MCF 10A (cell line): ENCODE measurements at regions not wholly inside any gene's neighbourhood (a gene's known extent, or its start where the extent isn't known, plus 50 kb on each side); places are given as distances from the start of the nearest gene placed in this dataset.
A peak's percentile ranks its signal among the peaks of the same experiment; 100 is the strongest.

Experiments used
- BruUV-seq: library from RNA; stranded (reverse); fragments of 400-500 nt; replicated peaks from 2 replicates; lab custom pipeline; 2021; lab: Mats Ljungman, UMichigan
- CTCF ChIA-PET: fragments of 300-600 bp; sonication (Branson Sonifier 250); formaldehyde crosslinking; extraction: SDS; loops from one replicate; lab custom pipeline; 2021; ENCODE audit warnings: antibody characterized with exemption, inconsistent platforms; lab: Yijun Ruan, JAX
- POLR2A ChIA-PET: fragments of 300-600, 350-650 bp; sonication (Branson Sonifier 250); formaldehyde crosslinking; extraction: SDS; loops from one replicate; lab custom pipeline; 2020; ENCODE audit warnings: antibody characterized with exemption, inconsistent platforms; lab: Yijun Ruan, JAX
- DNase-seq: peaks from one replicate; pipeline ENCODE4 v3.0.0-alpha.2; 2018; ENCODE audit not compliant: unreplicated experiment
- H3K27ac Mint-ChIP-seq: one replicate; pipeline ENCODE4 v1.8.0; 2022; ENCODE audit warnings: mild to moderate bottlenecking, low read depth, mixed read lengths; ENCODE audit not compliant: unreplicated experiment
- H3K27me3 Mint-ChIP-seq: one replicate; pipeline ENCODE4 v1.8.0; 2022; ENCODE audit warnings: mixed read lengths; ENCODE audit not compliant: insufficient read depth, unreplicated experiment
- H3K36me3 Mint-ChIP-seq: one replicate; pipeline ENCODE4 v1.8.0; 2022; ENCODE audit warnings: mild to moderate bottlenecking, moderate library complexity, mixed read lengths; ENCODE audit not compliant: insufficient read depth, unreplicated experiment
- H3K4me1 Mint-ChIP-seq: one replicate; pipeline ENCODE4 v1.8.0; 2022; ENCODE audit warnings: mixed read lengths; ENCODE audit not compliant: insufficient read depth, unreplicated experiment
- H3K4me3 Mint-ChIP-seq: one replicate; pipeline ENCODE4 v1.8.0; 2022; ENCODE audit warnings: mild to moderate bottlenecking, moderate library complexity, mixed read lengths; ENCODE audit not compliant: unreplicated experiment
- H3K9me3 Mint-ChIP-seq: one replicate; pipeline ENCODE4 v1.8.0; 2022; ENCODE audit warnings: mixed read lengths; ENCODE audit not compliant: unreplicated experiment
- CTCF ChIP-seq: fragments of 200-600 bp; IDR thresholded peaks from one replicate; pipeline ENCODE4 v1.8.0; 2022; ENCODE audit warnings: antibody characterized with exemption, mild to moderate bottlenecking; ENCODE audit not compliant: unreplicated experiment
- intact Hi-C: fragments of 100-400 bp; cut with micrococcal nuclease; formaldehyde crosslinking; loops from 2 replicates; pipeline ENCODE4 v1.14.1; 2022

GRCh38 chr14:98368916-98369315 lies 903.1 kb downstream of the BCL11B start:
- intact Hi-C loops, result no loop called here

GRCh38 chr14:98369344-98369743 lies 902.7 kb downstream of the BCL11B start:
- no peaks in the 10 kb centered on the region for H3K27me3 Mint-ChIP-seq
- no peak for DNase-seq
- intact Hi-C loops, result no loop called here
- no peaks in the 10 kb centered on the region for H3K4me1 Mint-ChIP-seq
- TF ChIP-seq CTCF, result no peak
- ChIA-PET CTCF (interaction anchor here (0.6 kb wide), 1 partner anchor 324 kb away, joined by 4 read pairs; no protein-coding TSS in a partner anchor), POLR2A (interaction anchor here (0.9 to 1.1 kb wide), 3 partner anchors 10 to 397 kb away, joined by 3 read pairs; no protein-coding TSS in a partner anchor)
- no peaks in the 10 kb centered on the region for H3K9me3 Mint-ChIP-seq
- H3K27ac Mint-ChIP-seq, result no peak overlapping the region
- H3K4me3 Mint-ChIP-seq, result no peak overlapping the region
- H3K36me3 Mint-ChIP-seq, result no peaks in the 10 kb centered on the region
- no TSS peak for BruUV-seq

More at GRCh38 chr14:98368916-98369315, 903.1 kb downstream of the BCL11B start:
- Mint-ChIP-seq H3K27ac (no peak overlapping the region), H3K4me3 (no peak overlapping the region), H3K9me3 (no peaks in the 10 kb centered on the region), H3K27me3 (no peaks in the 10 kb centered on the region), H3K36me3 (no peaks in the 10 kb centered on the region), H3K4me1 (no peaks in the 10 kb centered on the region)
- peak; percentile 6 for DNase-seq
- ChIA-PET CTCF (interaction anchor here (0.6 kb wide), 1 partner anchor 324 kb away, joined by 4 read pairs; no protein-coding TSS in a partner anchor), POLR2A (interaction anchor here (0.9 to 1.1 kb wide), 3 partner anchors 10 to 397 kb away, joined by 3 read pairs; no protein-coding TSS in a partner anchor)
- BruUV-seq, result no TSS peak
- TF ChIP-seq CTCF, result no peak

GRCh38 chr14:98370352-98370751 lies 901.6 kb downstream of the BCL11B start:
- no peaks in the 10 kb centered on the region for H3K9me3 Mint-ChIP-seq
- no peak overlapping the region for H3K4me3 Mint-ChIP-seq
- H3K27ac Mint-ChIP-seq, result peak overlapping the region; percentile 14
- H3K36me3 Mint-ChIP-seq, result no peaks in the 10 kb centered on the region
- TF ChIP-seq CTCF, result no peak
- intact Hi-C loops, result no loop called here
- no peak for DNase-seq
- no peaks in the 10 kb centered on the region for H3K27me3 Mint-ChIP-seq
- H3K4me1 Mint-ChIP-seq, result no peaks in the 10 kb centered on the region
- ChIA-PET CTCF (interaction anchor here (0.6 to 0.7 kb wide), 3 partner anchors 36 to 1506 kb away, joined by 3 to 6 read pairs (median 4); no protein-coding TSS in a partner anchor), POLR2A (no interaction called here)
- BruUV-seq, result no TSS peak

GRCh38 chr14:98371141-98371540 lies 900.9 kb downstream of the BCL11B start:
- BruUV-seq, result no TSS peak
- H3K9me3 Mint-ChIP-seq, result no peaks in the 10 kb centered on the region
- H3K27me3 Mint-ChIP-seq, result no peaks in the 10 kb centered on the region
- H3K36me3 Mint-ChIP-seq, result no peaks in the 10 kb centered on the region
- ChIA-PET CTCF (no interaction called here), POLR2A (no interaction called here)
- intact Hi-C loops, result no loop called here
- no peak overlapping the region for H3K4me3 Mint-ChIP-seq
- no peak for DNase-seq
- H3K4me1 Mint-ChIP-seq, result no peaks in the 10 kb centered on the region
- H3K27ac Mint-ChIP-seq, result no peak overlapping the region
- TF ChIP-seq CTCF, result no peak
